Spinal cord (tissue), 9 donors: ENCODE measurements at regions not wholly inside any gene's neighbourhood (a gene's known extent, or its start where the extent isn't known, plus 50 kb on each side); places are given as distances from the start of the nearest gene placed in this dataset.
"Not testable (repeated sequence)": the region's sequence is repeated elsewhere in the genome, so short reads cannot be mapped to it uniquely, and the experiment has no call there.

Source experiments
- DNase-seq, 6 donors: peaks; one replicate each; pipeline versions ENCODE4 v3.0.0 to v3.0.0-alpha.2; 2013 to 2015; ENCODE audit warnings: low spot score in 6 of 6, low read depth in 4 of 6
- H3K27ac ChIP-seq: one replicate; pipeline ENCODE4 v1.5.1; 2013; ENCODE audit warnings: low read depth, low read length, control low read depth
- H3K27me3 ChIP-seq: one replicate; pipeline ENCODE4 v1.6.1; 2013; ENCODE audit warnings: low read length; ENCODE audit not compliant: control insufficient read depth, insufficient read depth
- H3K36me3 ChIP-seq: one replicate; pipeline ENCODE4 v1.6.1; 2013; ENCODE audit warnings: low read length; ENCODE audit not compliant: control insufficient read depth, insufficient read depth
- H3K4me1 ChIP-seq: one replicate; pipeline ENCODE4 v1.6.1; 2013; ENCODE audit warnings: low read length; ENCODE audit not compliant: control insufficient read depth, insufficient read depth
- H3K4me3 ChIP-seq: one replicate; pipeline ENCODE4 v1.5.1; 2013; ENCODE audit warnings: low read depth, low read length, control low read depth
- H3K9me3 ChIP-seq: one replicate; pipeline ENCODE4 v1.6.1; 2013; ENCODE audit warnings: low read length; ENCODE audit not compliant: control insufficient read depth, insufficient read depth
- WGBS: methylation state at CpG from one replicate; pipeline ENCODE4 v1.1.5; 2013; ENCODE audit warnings: missing lambda C conversion rate; ENCODE audit not compliant: insufficient coverage; 5-methylcytosine and 5-hydroxymethylcytosine counted together
- donor health status: healthy.

DNA sequence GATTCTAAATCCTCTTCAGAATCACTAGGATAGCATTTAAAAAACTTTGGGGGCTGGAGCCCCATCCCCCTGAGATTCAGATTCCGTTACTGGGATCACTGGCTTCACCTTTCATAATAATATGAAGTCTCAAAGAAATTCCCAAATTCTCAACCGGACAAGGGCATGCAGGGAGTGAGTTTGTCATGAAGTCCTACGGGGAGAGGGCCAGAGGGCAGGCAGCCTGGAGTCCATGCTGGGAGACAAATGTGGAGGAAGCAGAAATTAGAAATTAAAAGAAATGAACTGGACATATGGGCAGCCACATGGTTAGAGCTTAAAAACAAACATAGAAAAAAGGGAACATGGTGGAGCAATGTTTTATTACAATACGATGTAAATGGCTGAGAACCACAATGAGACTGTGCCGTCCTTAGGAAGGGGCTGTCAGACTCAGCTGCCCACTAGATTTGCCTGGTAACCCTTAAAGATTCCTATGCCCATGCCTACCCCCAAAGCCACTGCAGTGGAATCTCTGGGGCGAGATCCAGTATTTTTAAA, 142.6 kb downstream of the CEBPB start:
- no peak for DNase-seq
- Histone ChIP-seq H3K4me1 (peaks cover 15% of the 10 kb centered on the region), H3K27ac (no peak overlapping the region), H3K36me3 (no peaks in the 10 kb centered on the region), H3K4me3 (no peak overlapping the region), H3K9me3 (no peaks in the 10 kb centered on the region), H3K27me3 (no peaks in the 10 kb centered on the region)
- WGBS: 61% methylated on average over 2 of the region's 6 CpGs

- 73% methylated on average over 5 of the region's 8 CpGs for WGBS
- Histone ChIP-seq H3K27ac (no peak overlapping the region), H3K36me3 (no peaks in the 10 kb centered on the region), H3K4me1 (peaks cover 20% of the 10 kb centered on the region), H3K27me3 (no peaks in the 10 kb centered on the region), H3K4me3 (no peak overlapping the region), H3K9me3 (no peaks in the 10 kb centered on the region)
- no peak for DNase-seq
Observed at GRCh38 chr20:50333812-50334211, 143.2 kb downstream of the CEBPB start.

GRCh38 chr20:50334512-50334911, 143.9 kb downstream of the CEBPB start:
- not testable (repeated sequence) for H3K4me3 ChIP-seq, H3K36me3 ChIP-seq, H3K27me3 ChIP-seq, H3K9me3 ChIP-seq, H3K27ac ChIP-seq, DNase-seq
- 94% methylated on average over 4 of the region's 6 CpGs for WGBS
- peaks cover 27% of the 10 kb centered on the region for H3K4me1 ChIP-seq

GRCh38 chr20:50335105-50335504, 144.5 kb downstream of the CEBPB start:
- no peak overlapping the region for H3K27ac ChIP-seq
- peaks cover 33% of the 10 kb centered on the region for H3K4me1 ChIP-seq
- H3K9me3 ChIP-seq: no peaks in the 10 kb centered on the region
- no peaks in the 10 kb centered on the region for H3K27me3 ChIP-seq
- DNase-seq: peak in 1 of 6 donors; percentile 85
- H3K36me3 ChIP-seq: no peaks in the 10 kb centered on the region
- WGBS: no CpG with 5 or more reads among the region's 2 CpGs
- H3K4me3 ChIP-seq: no peak overlapping the region

GRCh38 chr20:50335866-50336265, 145.2 kb downstream of the CEBPB start:
- Histone ChIP-seq H3K27me3 (no peaks in the 10 kb centered on the region), H3K9me3 (no peaks in the 10 kb centered on the region), H3K36me3 (no peaks in the 10 kb centered on the region), H3K4me3 (no peak overlapping the region), H3K4me1 (peaks cover 35% of the 10 kb centered on the region), H3K27ac (no peak overlapping the region)
- peak in 1 of 6 donors; percentile 68 for DNase-seq
- 59% methylated on average over 2 of the region's 7 CpGs for WGBS

DNA sequence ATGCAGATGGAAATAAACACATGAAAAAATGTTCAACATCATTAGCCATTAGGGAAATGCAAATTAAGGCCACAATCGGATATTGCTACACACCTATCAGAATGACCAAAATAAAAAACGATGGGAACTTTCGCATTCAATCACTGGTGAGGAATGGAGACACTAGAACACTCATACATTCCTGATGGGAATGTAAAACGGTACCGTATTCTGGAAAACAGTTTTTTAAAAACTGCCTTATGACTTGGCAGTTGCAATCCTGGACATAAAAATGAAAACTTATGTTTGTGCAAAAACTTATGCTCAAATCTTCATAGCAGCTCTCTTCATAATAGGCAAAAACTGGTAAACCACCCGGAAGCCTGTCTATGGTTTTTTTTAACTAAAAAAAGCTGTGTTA, 146.0 kb downstream of the CEBPB start:
- Histone ChIP-seq H3K9me3 (no peaks in the 10 kb centered on the region), H3K36me3 (no peaks in the 10 kb centered on the region), H3K27me3 (no peaks in the 10 kb centered on the region), H3K27ac (no peak overlapping the region), H3K4me3 (no peak overlapping the region), H3K4me1 (peaks cover 39% of the 10 kb centered on the region)
- 83% methylated on average over 2 of the region's 6 CpGs for WGBS
- peak in 1 of 6 donors; percentile 46 for DNase-seq

GRCh38 chr20:50337521-50338466, 147.2 kb downstream of the CEBPB start:
- Histone ChIP-seq H3K4me1 (peaks cover 39% of the 10 kb centered on the region), H3K27me3 (no peaks in the 10 kb centered on the region), H3K4me3 (no peak overlapping the region), H3K27ac (no peak overlapping the region), H3K36me3 (no peaks in the 10 kb centered on the region), H3K9me3 (no peaks in the 10 kb centered on the region)
- WGBS: 82% methylated on average over 10 of the region's 13 CpGs
- no peak for DNase-seq

DNA sequence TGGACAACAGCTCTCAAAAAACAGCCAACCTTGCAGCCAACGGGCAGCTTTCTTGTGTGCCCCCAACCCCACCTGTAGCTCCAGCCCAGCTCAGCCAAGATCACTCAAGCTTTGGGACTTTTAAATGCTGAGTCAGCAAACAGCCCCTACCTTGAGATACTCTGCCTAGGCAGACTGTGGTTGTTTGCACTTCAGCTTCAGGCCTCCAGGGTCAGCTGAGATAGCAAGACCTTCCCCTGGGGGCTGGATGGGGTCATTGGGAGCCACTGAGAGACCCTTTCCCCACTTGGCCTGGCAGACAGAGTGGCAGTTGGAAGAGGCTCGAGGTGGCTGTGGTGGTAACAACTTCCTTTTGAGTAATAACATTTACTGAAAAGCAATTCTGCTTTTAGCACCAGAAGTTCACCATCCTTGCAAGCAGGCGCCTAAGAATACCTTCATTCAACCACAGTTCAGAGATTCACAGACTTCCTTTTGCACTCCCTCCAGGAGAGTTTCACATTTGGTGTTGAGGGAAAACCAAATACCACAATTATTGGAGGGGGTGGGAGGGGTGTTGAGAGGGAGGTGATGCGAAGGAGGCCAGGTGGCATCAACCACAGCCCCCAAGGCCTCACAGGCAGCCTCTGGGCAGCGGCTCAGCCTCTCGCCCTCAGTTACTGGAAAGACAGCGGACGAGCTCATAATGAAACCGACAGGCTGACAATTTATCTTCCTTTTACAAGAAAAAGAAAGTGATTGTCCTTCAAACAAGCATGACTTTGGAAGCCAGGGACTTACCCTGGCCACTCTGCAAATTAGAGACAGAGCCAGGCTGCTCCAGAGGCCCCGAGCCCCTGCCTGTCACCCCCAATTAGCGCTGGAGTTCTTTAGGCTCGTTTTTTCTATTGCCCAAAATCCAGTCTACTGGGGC, 148.1 kb downstream of the CEBPB start:
- peak overlapping the region; percentile 66 for H3K27ac ChIP-seq

GRCh38 chr20:50339466-50339901, 148.9 kb downstream of the CEBPB start:
- peak overlapping the region; percentile 66 for H3K27ac ChIP-seq

More for the DNA sequence above, 148.1 kb downstream of the CEBPB start:
- peak in 2 of 6 donors; percentile 63 to 66 for DNase-seq
- H3K36me3 ChIP-seq: no peaks in the 10 kb centered on the region
- peaks cover 45% of the 10 kb centered on the region for H3K4me1 ChIP-seq
- no peak overlapping the region for H3K4me3 ChIP-seq
- no peaks in the 10 kb centered on the region for H3K27me3 ChIP-seq
- H3K9me3 ChIP-seq: no peaks in the 10 kb centered on the region
- 31% methylated on average over 4 of the region's 12 CpGs for WGBS

More at GRCh38 chr20:50339466-50339901, 148.9 kb downstream of the CEBPB start:
- H3K4me1 ChIP-seq: peaks cover 51% of the 10 kb centered on the region
- no peaks in the 10 kb centered on the region for H3K27me3 ChIP-seq
- no peaks in the 10 kb centered on the region for H3K9me3 ChIP-seq
- peak in 1 of 6 donors; percentile 34 for DNase-seq
- H3K4me3 ChIP-seq: no peak overlapping the region
- WGBS: no CpG with 5 or more reads among the region's 3 CpGs
- no peaks in the 10 kb centered on the region for H3K36me3 ChIP-seq
